WI38 (cell line): ENCODE measurements at regions not wholly inside any gene's neighbourhood (a gene's known extent, or its start where the extent isn't known, plus 50 kb on each side); places are given as distances from the start of the nearest gene placed in this dataset.

Source experiments
- H3K4me3 ChIP-seq: 2 replicates; pipeline ENCODE4 v1.5.1; 2011; ENCODE audit warnings: low read depth, mild to moderate bottlenecking, control low read depth, low read length
- CTCF ChIP-seq: IDR thresholded peaks from 2 replicates; pipeline ENCODE4 v1.5.1; 2012; ENCODE audit warnings: low read depth, mild to moderate bottlenecking, control low read depth, low read length

- no peak overlapping the region for H3K4me3 ChIP-seq
- TF ChIP-seq CTCF, result no peak
These were observed 503.0 kb downstream of the PCDH17 start for GRCh38 chr13:58134525-58134924.

DNA sequence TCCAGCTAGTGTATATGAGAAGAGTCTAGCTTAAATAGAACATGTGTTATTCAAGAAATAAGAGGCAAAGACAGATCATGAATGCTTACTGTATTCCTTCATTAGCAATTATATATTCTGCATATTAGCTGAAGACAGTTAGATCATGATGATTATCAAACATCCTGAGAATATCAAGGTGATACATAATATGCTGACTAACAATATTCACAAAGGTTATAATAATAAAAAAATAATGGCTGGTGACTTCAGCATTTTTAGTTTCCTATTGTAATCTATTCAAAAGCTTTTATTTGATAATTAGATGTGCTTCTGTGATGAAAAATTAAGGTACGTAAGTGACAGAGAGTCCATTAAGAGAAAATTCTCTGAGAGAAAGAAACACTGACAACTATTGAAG, 511.4 kb downstream of the PCDH17 start:
- no peak for TF ChIP-seq CTCF
- no peak overlapping the region for H3K4me3 ChIP-seq

DNA sequence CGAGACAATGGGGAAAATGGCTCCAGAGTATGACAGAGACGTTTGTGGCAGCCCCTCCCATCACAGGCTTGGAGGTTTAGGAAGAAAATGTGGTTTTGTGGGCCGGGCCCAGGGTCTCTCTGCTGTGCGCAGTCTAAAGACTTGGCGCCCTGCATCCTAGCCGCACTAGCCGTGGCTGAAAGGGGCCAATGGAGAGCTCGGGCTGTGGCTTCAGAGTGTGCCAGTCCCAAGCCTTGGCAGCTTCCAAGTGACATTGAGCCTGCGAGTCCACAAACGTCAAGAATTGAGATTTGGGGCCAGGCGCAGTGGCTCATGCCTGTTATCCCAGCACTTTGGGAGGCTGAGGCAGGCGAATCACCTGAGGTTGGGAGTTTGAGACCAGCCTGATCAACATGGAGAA, 513.1 kb downstream of the PCDH17 start:
- TF ChIP-seq CTCF, result no peak

DNA sequence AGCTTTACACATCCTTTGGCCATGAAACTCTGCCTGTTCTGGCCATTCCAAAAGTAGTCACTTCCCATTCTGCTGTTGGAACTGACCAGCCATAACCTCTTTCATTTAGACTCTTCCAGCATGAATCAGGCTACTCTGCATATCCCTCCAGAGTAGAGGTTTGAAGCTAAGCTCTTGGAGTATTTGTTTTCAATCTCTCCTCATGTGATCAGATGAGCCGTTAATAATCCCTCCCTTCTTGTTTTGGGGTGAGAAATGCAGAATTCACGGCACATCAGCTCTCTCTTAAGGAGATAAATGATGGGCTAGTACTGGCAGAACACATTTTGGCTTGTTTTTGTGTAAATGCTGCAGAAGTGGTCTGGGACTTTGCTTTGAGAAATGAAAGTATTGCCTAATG, 519.9 kb downstream of the PCDH17 start:
- H3K4me3 ChIP-seq, result no peak overlapping the region
- no peak for TF ChIP-seq CTCF

More for the DNA sequence above, 513.1 kb downstream of the PCDH17 start:
- no peak overlapping the region for H3K4me3 ChIP-seq

DNA sequence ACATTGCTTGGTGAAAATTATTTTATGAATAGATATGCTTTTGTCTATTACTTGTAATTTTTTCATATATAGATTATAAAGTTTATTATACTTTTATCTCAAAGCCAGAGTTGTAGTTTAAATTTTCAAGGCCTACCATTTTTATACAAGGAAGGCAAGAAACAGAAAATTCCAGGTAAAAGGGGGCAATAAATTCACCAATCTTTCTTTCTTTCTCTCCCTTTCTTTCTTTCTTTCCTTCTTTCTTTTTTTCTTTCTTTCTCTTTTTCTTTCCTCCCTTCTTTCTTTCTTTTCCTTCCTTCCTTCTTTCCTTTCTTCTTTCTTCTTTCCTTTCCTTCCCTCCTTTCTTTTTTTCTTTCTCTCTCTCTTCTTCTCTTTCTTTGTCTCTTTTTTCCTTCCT, 529.4 kb downstream of the PCDH17 start:
- no peak for TF ChIP-seq CTCF

GRCh38 chr13:58165617-58166016, 534.1 kb downstream of the PCDH17 start:
- no peak for TF ChIP-seq CTCF
- no peak overlapping the region for H3K4me3 ChIP-seq

More for the DNA sequence above, 529.4 kb downstream of the PCDH17 start:
- no peak overlapping the region for H3K4me3 ChIP-seq

- no peak overlapping the region for H3K4me3 ChIP-seq
- TF ChIP-seq CTCF, result no peak
These were observed 549.6 kb downstream of the PCDH17 start for GRCh38 chr13:58181111-58181510.
